ENCODE measurements at regions not wholly inside any gene's neighbourhood (a gene's known extent, or its start where the extent isn't known, plus 50 kb on each side); places are given as distances from the start of the nearest gene placed in this dataset.

- Histone ChIP-seq H3K4me3 (no peak overlapping the region), H3K27ac (no peak overlapping the region), H3K36me3 (no peaks in the 10 kb centered on the region), H3K27me3 (no peaks in the 10 kb centered on the region), H3K9me3 (peaks cover 10 to 32% of the 10 kb centered on the region in 2 donors), H3K4me1 (no peaks in the 10 kb centered on the region)
- TF ChIP-seq CTCF (IDR thresholded peaks at IDR 0.05): no peak
- TF ChIP-seq POLR2A (IDR thresholded peaks at IDR 0.05): no peak
- no peak for DNase-seq (ENCODE audit: low spot score in 2 of 2)
- intact Hi-C loops (cut with DNase I; ENCODE audit: low total_unique reads): no loop called here
Observed at GRCh38 chr2:4130651-4131050, 427.3 kb downstream of the DCDC2C start.

- Histone ChIP-seq H3K4me1 (no peaks in the 10 kb centered on the region), H3K27ac (no peak overlapping the region), H3K27me3 (no peaks in the 10 kb centered on the region), H3K4me3 (no peak overlapping the region), H3K9me3 (peaks cover 10 to 25% of the 10 kb centered on the region in 2 donors), H3K36me3 (no peaks in the 10 kb centered on the region)
- TF ChIP-seq POLR2A (IDR thresholded peaks at IDR 0.05) (no peak), CTCF (IDR thresholded peaks at IDR 0.05) (no peak), POLR2AphosphoS5 (IDR thresholded peaks at IDR 0.05) (no peak)
- intact Hi-C loops (cut with DNase I; ENCODE audit: low total_unique reads): no loop called here
- DNase-seq (ENCODE audit: low spot score in 2 of 2): no peak
Observed at GRCh38 chr2:4134551-4135550, 431.5 kb downstream of the DCDC2C start.

GRCh38 chr2:4135765-4136164 is 432.4 kb downstream of the DCDC2C start:
- intact Hi-C loops (cut with DNase I; ENCODE audit: low total_unique reads): no loop called here
- Histone ChIP-seq H3K4me1 (no peaks in the 10 kb centered on the region), H3K9me3 (peaks cover 10 to 15% of the 10 kb centered on the region in 2 donors), H3K4me3 (no peak overlapping the region), H3K36me3 (no peaks in the 10 kb centered on the region), H3K27me3 (no peaks in the 10 kb centered on the region), H3K27ac (no peak overlapping the region)
- no peak for DNase-seq (ENCODE audit: low spot score in 2 of 2)
- TF ChIP-seq POLR2AphosphoS5 (IDR thresholded peaks at IDR 0.05) (no peak), CTCF (IDR thresholded peaks at IDR 0.05) (no peak), POLR2A (IDR thresholded peaks at IDR 0.05) (no peak)

GRCh38 chr2:4139316-4139715 is 435.9 kb downstream of the DCDC2C start:
- H3K36me3 ChIP-seq: no peaks in the 10 kb centered on the region
- H3K9me3 ChIP-seq: no peaks in the 10 kb centered on the region
- no peak for DNase-seq (ENCODE audit: low spot score in 2 of 2)
- intact Hi-C loops (cut with DNase I; ENCODE audit: low total_unique reads): no loop called here
- no peak overlapping the region for H3K27ac ChIP-seq
- TF ChIP-seq POLR2AphosphoS5 (IDR thresholded peaks at IDR 0.05): no peak
- TF ChIP-seq CTCF (IDR thresholded peaks at IDR 0.05): no peak
- no peak for TF ChIP-seq POLR2A (IDR thresholded peaks at IDR 0.05)
- H3K4me3 ChIP-seq: no peak overlapping the region
- no peaks in the 10 kb centered on the region for H3K4me1 ChIP-seq
- H3K27me3 ChIP-seq: no peaks in the 10 kb centered on the region

- H3K36me3 ChIP-seq: no peaks in the 10 kb centered on the region
Observed at GRCh38 chr2:4139731-4140130, 436.4 kb downstream of the DCDC2C start.

More at GRCh38 chr2:4139731-4140130, 436.4 kb downstream of the DCDC2C start:
- no peak for TF ChIP-seq CTCF (IDR thresholded peaks at IDR 0.05)
- TF ChIP-seq POLR2AphosphoS5 (IDR thresholded peaks at IDR 0.05): no peak
- no peak for TF ChIP-seq POLR2A (IDR thresholded peaks at IDR 0.05)
- intact Hi-C loops (cut with DNase I; ENCODE audit: low total_unique reads): no loop called here
- H3K27ac ChIP-seq: no peak overlapping the region
- DNase-seq (ENCODE audit: low spot score in 2 of 2): no peak
- no peaks in the 10 kb centered on the region for H3K9me3 ChIP-seq
- no peaks in the 10 kb centered on the region for H3K4me1 ChIP-seq
- no peaks in the 10 kb centered on the region for H3K27me3 ChIP-seq
- no peak overlapping the region for H3K4me3 ChIP-seq

Data from breast epithelium (tissue), 4 donors.